Right hindlimb (tissue), 1 donor: ENCODE measurements at regions not wholly inside any gene's neighbourhood (a gene's known extent, or its start where the extent isn't known, plus 50 kb on each side); places are given as distances from the start of the nearest gene placed in this dataset.
"Not testable (repeated sequence)": the region's sequence is repeated elsewhere in the genome, so short reads cannot be mapped to it uniquely, and the experiment has no call there.

ENCODE experiments used
- DNase-seq: peaks from one replicate; pipeline ENCODE4 v3.0.0-alpha.2; 2018

DNA sequence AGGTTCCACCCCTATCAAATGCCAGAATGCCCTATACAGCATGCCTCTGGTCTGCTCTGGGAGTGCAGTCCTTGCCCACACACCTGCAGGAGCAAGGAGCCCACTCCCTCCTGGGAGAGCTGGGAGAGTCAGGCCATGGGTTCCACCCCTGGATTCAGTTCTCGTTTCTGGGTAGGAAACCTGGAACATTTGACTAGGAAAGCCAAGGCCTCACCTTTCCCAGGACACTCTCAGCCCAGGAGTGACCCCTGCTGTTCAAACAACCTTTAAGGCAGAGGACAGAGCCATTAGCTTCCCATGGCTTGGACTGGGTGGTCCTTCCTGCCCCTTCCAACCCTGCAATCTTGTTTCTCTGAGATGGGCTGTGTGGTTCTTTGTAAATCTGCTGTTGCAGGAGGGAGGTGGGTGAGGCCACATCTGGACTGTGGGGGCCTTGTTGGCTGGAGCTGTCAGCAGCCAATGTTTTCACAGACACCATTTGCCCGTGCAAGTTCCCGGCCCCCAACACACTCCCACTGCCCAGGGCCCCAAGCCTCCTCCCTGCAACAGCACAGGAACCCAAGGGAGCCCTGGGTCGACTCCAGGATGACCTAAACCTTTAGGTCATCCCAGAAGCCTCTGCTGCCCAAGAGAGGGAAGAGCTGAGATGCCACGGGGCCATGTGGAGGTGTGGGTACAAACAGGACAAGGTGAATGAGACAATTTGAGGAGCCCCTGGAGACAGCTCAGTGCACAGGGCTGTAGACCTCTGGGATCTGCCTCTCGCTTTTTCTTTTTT, 104.4 kb downstream of the PJA1 start:
- peak; percentile 60 for DNase-seq

DNA sequence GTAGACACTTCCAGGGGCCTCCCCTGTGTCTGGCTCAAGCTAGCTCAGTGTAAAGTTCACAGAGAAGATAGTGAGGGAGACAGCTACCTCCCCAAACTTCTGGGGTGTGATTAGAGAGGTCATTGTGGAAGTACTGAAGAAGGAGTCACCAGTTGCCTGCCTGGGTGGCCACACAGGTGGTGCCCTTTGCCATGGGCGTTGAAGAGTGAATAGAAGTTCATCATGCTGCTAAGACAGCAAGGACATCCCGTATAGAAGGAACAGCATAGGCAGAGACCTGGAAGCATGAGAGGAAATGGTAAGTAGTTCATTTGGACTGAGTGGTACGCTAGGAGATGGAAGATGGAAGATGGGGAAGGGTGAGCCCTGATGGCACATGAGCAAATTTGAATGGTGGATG, 110.1 kb downstream of the PJA1 start:
- no peak for DNase-seq

DNA sequence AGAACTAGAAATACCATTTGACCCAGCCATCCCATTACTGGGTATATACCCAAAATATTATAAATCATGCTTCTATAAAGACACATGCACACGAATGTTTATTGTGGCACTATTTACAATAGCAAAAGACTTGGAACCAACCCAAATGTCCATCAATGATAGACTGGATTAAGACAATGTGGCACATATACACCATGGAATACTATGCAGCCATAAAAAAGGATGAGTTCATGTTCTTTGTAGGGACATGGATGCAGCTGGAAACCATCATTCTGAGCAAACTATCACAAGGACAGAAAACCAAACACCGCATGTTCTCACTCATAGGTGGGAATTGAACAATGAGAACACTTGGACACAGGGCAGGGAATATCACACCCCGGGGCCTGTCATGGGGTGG, 110.8 kb downstream of the PJA1 start:
- DNase-seq: not testable (repeated sequence)

DNA sequence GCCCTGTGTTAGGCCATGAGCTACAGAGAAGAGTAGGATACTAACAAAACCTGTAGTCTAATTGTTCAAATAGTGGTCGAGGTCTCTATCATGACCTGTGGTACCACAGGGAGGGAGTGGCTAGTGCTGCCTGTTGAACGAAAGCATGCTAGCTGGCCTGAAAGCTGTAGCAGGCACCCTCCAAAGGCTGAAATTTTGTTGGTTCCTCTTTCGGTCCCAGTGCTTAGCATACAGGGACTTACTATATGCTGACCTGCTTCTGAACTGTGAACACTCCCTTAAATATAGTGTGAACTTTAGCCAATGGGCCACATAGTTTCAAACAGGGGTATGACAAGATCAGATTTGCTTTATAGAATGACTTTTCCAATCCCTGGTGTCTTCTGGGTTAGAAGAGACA, 113.4 kb downstream of the PJA1 start:
- no peak for DNase-seq

DNA sequence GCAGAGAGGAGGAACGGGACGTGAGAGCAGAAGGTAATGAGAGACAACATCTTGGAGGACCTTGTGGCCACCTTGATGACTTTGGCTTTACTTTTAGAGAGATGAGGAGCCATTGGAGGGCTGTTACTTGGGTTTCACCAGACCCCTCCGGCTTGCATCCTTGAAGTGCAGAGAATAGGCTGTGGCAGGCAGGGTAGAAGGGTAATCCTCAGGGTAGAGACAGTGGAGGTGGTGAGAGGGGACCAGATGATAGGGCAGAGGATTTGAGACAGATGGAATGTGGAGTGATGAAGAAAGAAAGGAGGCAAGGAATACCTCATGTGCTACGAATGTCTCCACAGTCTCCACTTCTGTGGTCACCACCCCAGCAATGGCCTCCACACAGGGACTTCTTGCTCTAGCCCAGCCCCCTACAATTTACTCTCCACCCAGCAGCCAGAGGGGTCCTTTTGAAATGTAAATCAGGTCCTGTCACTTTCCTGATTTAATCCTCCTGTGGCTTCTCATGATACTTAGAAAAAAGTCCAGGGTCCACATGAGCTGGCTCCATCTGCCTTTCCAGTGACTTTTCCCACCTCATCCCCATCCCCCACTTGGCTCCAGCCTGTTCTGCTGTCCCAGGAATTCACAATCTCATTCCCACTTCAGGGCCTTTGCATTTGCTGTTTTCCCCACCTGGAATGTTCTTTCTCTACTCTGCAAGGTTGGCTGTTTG, 115.0 kb downstream of the PJA1 start:
- DNase-seq: no peak

DNA sequence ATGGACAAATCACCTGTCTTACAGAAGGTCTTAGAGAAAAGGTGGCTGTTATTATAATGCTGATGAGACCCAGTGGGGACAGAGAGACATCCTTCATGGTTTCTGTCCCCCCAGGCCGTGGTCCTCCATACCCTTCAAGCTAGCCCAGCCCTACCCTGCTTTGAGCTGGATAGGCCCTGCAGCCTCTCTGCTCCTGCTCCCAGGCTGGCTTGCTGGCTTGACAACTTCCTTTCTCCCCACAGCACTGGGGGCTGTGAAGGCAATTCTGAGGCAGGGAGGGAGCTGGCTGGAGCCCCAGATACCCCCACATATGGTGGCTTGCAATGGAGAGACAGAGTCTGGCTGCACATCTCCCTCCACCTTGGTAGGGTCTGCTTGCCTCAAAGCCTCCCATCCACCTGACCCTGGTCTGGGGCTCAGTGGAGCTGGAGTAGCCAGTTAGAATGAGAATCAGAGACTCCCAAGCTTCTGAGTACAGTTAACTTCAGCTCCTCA, 118.2 kb downstream of the PJA1 start:
- no peak for DNase-seq

DNA sequence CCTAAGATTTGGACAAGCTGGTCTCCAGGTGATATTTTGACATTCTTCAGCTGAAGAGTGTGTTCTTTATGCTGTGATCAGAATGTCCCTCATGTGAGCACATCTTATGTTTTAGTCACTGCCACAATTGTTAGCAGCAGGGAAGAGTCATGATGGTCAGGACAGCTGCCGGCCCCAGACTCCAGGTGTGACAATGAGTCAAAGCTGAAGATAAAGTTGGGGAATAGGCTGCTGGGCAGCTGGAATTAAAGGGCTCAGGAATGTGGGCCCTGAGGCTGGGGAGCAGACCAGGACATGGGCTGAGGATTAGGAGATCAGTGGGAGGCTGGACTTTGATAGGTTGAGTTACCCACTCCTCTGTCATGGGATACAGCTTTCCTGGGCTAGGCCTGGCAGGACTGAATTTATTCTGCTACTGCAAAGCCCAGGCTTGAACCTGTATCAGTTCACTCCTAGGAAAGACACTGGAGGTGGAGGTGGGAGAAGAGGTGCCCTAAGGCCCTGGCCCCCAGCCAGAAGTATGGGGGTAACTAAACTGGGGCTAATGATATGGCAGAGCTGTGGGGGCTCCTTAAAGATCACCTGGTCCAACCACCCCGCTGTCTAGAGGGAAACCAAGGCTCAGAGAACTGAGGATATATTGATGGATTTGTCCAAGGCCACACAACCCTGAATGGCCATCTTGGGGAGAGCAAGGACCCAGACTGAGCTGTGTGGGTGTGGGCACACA, 119.5 kb downstream of the PJA1 start:
- DNase-seq: no peak

DNA sequence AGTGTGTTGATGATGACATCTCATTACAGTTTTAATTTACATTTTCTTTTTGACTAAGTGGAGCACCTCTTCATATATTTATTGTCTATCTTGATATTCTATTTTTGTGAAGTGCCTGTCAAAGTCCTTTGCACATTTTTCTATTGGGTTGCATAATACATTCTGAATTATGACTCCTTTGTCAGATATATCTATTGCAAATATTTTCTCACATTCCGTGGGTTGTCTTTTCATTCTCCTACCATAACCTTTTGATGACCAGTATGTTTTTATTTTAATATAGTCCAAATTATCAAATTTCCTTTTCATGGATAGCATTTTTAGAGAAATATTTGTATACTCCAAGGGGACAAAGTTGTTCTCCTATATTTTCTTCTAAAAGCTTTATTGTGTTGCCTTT, 126.4 kb downstream of the PJA1 start:
- no peak for DNase-seq

DNA sequence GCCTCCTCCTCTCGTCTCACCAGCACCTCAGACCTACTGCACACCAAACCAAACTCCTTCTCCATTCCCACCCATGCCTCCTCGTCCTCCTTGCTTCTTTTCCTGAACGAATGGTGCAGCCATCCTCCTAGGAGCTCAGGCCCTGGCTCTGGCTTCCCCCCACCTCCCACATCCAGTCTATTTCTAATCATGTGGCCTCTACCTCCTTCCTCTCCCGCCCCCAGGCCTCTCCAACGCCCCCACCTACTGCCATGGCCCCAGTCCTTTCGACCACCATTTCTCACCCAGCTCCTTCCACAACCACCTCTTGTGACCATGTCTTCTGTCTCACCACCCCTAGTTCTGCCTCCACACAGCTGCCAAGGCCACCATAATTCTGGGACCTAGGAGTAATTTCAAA, 127.1 kb downstream of the PJA1 start:
- DNase-seq: no peak

DNA sequence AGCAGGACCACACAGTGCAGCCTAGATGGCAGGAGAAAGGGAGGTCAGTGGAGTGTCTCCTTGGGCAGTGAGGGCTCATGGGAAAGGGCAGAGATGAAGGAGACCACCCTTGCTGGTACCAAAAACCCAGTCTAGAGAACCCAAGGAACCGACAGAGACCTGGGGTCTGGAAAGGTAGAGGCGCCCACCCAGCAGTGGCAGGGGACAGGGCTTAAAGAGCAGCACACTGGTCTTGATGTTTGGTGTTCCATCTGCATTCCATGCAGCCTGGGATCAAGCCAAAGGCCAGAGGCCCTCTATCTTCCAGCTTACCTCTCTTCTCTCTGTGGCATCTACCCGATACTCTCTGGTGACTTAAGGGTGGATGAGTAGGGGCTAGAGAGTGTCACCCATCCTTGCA, 127.5 kb downstream of the PJA1 start:
- no peak for DNase-seq

DNA sequence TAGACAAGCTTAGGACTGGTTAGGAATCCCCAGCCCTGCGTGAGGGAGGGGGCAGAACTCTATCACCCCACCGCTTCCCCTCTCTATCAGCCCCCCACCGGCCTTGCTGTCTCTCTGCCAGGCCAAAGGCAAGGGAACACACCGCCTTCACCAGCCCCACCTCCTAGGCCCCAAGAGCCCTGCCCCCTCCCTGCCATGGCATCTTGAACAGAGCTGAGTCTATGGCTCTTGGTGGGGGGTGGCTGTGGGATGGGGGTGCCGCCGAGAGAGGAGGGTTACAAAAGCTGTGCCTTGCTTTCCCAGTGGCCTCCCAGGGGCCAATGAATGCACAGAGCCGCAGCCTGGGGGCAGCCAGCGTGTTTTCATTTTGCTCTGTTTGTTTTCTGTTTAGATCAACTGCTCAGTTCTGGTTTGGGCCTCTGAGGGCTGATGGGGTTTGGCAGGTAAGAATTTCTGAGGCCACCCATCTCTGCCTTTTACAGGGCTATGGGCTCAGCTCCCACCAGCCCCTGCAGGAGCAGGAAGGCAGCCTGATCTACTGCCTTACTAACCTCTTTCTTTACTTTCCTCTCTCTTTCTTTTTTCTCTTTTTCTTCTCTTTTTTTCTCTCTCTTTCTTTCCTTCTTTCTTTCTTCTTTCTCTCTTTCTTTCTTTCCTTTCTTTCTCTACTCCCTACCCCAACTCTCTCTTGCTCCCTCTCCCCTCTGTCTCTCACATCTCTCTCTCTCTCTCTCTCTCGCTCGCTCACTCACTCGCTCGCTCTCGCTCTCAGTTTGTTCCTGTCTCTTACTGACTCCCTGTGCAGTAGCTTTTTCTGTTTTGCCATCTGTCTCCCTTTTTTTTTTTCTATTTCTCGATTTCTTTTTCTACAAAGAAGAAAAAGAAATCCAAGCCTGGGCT, 128.3 kb downstream of the PJA1 start:
- DNase-seq: no peak

DNA sequence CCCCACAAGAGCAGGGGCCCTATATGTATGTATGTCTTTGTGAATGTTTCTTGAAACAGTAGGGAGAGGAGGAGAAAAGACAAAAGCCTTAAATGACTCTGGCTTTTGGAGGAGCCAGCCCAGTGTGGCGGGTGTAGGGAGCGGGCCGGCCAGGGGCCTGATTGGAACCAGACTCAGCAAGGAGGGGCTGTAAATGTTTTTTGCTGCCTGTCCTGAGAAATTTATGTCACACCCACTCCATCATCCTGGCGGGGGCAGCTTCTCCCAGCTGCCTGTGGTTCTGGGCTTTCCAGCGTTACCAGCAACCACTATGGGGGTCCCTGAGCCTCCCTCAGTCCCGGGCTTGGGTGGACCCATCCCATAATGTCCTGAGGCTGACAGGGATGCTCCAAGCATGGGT, 130.8 kb downstream of the PJA1 start:
- DNase-seq: peak; percentile 42

DNA sequence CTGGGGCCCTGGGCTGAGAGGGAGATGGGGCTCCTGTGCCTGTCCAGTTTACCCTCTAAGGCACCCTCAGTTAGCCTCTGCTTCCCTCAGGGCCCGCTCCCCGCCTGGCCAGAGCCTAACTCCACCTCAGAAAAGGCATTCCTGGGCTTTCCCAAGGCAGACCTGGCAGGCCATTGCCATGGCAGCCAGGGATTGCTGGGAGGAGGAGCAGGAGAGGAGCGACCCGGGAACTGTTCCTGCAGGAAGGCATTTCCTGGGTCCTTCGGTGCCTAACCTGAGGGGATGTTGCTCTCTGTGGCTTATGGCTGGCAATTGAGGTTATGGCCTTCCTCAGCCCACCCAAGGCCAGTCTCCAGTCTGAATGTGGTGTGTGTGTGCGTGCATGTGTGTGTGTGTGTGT, 131.3 kb downstream of the PJA1 start:
- DNase-seq: no peak

DNA sequence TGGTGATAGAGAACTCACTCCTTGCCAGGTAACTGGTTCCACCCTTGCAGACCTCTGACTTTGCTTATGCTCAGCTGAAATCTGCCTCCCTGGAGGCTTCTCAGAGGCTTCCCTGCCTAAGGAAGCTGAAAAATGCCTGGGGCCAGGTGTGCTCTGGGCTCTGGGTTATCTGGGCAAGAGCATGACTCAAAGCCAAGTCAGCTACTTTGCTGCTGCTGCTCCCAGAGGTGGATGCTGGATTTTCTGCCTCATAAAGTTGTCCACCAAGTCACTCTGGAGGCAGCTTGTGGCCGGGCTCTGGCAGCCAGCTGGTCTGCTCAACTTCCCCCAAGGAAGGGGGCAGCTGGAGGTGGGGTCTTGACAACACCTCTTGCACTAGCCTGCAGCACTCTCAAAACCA, 132.7 kb downstream of the PJA1 start:
- DNase-seq: no peak

DNA sequence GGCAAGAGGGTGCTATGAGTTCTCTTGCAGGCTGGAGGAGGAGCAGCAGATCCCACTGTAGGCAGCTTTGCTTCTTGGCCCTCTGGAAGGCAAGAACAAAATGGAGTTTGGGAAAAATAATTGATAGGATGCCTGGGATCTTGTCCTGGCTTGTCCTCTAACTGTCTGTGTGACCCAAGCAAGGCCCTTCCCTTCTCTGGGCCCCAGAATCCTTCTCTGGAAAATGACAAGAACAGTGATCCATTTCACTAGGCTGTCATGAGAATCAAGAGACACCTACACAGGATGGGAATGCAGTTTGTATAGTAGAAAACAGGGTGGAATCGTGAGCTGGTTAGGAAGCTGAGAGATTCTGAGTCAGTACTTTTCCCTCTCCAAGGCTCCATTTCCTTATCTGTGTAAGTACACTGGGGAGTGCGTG, 133.3 kb downstream of the PJA1 start:
- no peak for DNase-seq

DNA sequence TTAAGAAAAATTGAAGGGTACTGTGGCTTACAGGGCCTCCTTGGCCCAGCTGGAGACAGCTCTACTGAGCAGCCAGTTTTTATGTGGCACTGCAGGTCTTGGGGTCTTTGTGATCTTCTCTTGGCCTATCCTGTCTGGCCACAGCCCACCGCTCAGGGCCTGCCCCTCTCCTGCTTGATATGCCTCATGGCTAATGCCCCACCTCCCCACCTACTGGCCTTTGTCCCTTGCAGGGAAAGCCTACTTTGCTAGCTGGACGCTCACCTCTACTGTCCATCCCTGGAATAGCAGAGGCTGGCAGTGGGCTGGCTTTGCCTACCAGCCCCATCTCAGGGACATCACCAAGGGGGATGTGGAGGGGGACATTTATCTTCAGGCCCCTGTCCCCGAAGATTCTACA, 134.1 kb downstream of the PJA1 start:
- DNase-seq: no peak

DNA sequence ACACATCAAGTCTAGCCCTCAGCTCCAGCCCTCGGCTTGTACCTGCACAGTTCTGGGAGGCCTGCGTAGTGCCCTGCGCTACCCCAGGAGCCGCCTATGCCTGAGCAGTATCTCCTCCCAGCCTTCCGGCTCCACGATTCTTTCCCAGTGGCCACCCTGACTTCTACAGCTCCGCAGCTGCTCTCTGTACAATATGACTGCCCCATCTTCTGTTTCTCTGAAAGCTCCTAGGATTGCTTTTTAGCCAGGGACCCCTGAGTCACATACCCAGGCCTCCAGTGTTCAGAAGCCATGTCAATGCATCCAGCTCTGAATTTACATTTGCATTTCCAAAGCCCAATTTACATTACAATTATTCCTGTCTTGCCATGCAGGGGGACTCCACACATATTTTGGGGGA, 135.5 kb downstream of the PJA1 start:
- DNase-seq: no peak

DNA sequence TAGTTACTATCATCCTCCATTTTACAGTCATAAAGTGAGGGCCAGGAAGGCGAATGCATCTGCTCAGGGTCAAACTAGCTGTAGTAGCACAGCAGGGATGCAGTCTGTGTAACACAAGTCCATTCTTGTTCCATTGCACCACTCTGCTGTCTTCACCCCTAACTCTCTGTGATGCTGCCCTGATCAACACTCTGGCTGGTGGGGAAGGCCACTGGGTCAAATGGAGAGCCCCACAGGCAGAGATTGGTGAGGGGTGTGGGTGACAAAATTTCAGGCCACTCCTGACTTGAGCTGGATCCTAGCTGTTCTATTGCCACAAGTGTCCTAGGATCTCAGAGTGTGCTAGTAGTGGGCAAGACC, 136.5 kb downstream of the PJA1 start:
- no peak for DNase-seq

DNA sequence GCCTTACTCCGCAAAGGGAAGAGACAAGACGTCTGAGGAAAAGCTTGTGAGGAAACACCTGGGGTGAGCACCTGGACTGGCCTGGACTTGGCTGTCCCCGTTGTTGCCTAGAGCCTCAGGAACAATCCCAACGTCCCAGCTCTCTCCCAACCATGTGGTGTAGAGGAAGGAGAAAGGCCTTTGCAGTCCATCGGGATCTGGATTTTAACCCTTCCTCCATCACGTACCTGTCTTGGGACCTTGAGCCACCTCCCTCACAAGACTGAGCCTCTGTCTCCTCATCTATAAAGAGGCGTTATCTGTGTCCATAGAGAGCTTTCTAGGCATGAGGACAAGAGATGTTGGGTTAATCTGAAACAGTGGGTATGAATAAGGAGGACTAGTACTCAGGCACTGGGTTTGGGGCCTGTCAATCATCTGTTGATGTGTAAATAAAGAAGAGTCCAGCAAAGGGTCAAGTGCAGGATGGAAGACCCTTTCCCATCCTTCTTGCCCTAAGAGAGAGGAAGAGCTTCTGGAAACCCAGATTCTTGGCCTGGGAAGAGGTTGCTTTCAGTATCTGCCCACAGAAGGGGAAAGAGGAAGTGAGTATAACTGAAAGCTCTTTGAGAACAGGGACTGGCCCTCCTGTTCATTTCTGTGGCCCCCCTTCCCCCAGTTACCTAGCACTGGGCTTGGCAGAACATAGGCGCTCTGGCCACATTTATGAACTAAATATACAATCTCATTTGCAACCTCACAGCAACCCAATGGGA, 137.1 kb downstream of the PJA1 start:
- no peak for DNase-seq

DNA sequence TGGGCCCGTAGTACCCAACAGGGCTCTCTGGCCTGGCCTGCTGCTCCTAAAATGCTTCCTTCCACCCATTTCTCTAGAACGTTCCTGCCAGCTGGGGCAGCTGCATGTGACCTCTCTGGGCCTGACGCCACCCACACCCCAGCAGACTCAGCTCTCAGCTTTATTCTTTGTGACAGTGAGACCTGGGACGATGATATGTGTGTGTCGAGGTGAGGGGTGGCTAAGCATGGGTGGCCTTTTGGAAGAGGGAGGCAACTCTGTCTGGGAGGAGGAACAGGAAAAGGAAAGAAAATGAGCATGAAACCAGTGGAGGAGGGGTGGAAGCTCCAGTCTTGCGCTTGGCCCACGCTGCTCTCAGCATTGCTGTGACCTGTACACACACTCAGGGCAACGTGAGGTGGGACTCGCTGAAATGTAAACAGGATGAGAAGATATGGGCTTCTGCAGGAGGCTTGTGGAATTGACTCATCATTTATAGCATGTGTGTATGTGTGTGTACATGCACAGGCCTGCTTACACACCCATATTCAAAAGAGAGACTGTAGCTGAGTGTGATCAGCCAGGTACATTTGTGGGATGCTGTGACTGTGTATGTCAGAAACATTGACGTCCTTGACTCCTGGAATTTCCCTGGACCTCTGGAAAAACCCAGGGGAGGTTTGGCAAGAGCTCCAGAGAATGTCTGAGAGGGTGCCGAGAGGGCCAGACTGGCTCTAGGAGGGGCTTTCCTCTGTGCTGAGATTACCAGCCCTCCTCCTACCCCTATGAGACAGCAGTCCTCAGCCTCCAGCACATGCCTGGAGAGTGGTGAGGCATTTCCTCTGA, 137.9 kb downstream of the PJA1 start:
- no peak for DNase-seq

DNA sequence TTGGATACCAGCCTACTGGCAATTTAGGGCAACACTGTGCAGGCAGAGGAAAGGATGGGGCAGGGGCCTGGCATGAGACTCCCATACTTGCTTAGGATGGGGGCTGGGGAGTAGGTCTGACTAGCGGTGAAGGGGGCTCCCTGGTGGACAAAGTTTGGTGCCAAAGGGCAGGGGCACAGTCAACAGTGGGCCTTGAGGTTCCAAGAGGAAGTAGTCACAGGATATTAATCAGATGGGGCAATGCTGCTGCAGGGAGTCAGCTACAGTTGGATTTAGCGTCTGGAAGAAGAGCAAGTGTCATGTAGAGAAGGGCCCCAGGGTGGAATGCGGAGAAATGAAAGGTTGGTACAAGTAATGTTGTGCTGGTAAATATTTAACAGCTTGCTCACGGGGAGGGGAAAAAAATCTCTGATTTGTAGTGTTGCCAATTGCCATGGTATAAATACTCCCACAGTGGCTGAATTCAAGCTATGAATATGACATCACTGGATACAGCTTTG, 139.4 kb downstream of the PJA1 start:
- DNase-seq: no peak
